HCT116 (cell line): ENCODE measurements at regions not wholly inside any gene's neighbourhood (a gene's known extent, or its start where the extent isn't known, plus 50 kb on each side); places are given as distances from the start of the nearest gene placed in this dataset.

ENCODE experiments used
- ATAC-seq: fragments of 200-7000 bp; cut with Tn5 transposase; 2 replicates; pipeline ENCODE4 v1.9.1; 2020; ENCODE audit warnings: mild to moderate bottlenecking, moderate library complexity
- BruUV-seq: library from RNA; stranded (reverse); fragments of 400-500 nt; replicated peaks from 2 replicates; lab custom pipeline; 2021; lab: Mats Ljungman, UMichigan
- CTCF ChIA-PET: fragments of 300-600 bp; sonication (Branson Sonifier 250); formaldehyde crosslinking; loops from one replicate; lab custom pipeline; 2021; ENCODE audit warnings: antibody characterized with exemption; lab: Charles Lee
- POLR2A ChIA-PET: fragments of 300-600, 350-600 bp; sonication (Branson Sonifier 250); formaldehyde crosslinking; loops from one replicate; lab custom pipeline; 2021; ENCODE audit warnings: antibody characterized with exemption; lab: Charles Lee
- RAD21 ChIA-PET, 2 experiments: fragments of 300-600 bp; sonication (Branson Sonifier 250); formaldehyde crosslinking; loops; one replicate each; lab custom pipeline; 2023; ENCODE audit warnings: low total read pairs in 2 of 2; ENCODE audit not compliant: uncharacterized antibody in 2 of 2, unreplicated experiment in 2 of 2, low non-redundant PET in 1 of 2; lab: Charles Lee
- DNase-seq: peaks from one replicate; pipeline ENCODE4 v3.0.0-alpha.2; 2010; ENCODE audit warnings: low read depth, low spot score
- H2AFZ ChIP-seq: fragments of 200-600 bp; shearing (Covaris generic), sonication (generic); 2 replicates; pipeline ENCODE4 v1.6.1; 2017; ENCODE audit warnings: low read depth, mixed run types, mixed read lengths, antibody characterized with exemption, low read length; ENCODE audit not compliant: poor library complexity, severe bottlenecking
- H3K27ac ChIP-seq: 2 replicates; pipeline ENCODE4 v1.5.1; 2012; ENCODE audit warnings: low read depth, low read length
- H3K27me3 ChIP-seq: fragments of 200-600 bp; sonication (generic); 2 replicates; pipeline ENCODE4 v1.6.1; 2016; ENCODE audit warnings: mixed run types, low read length, mixed read lengths; ENCODE audit not compliant: insufficient read depth
- H3K36me3 ChIP-seq, 2 experiments: fragments of 200-500 bp in 1 of 2; fragments of 200-600 bp in 1 of 2; sonication (Bioruptor generic) in 1 of 2; sonication (generic) in 1 of 2; 2 replicates each; pipeline versions ENCODE4 v1.5.1 to v1.6.1; 2014 to 2016; ENCODE audit warnings: low read length in 2 of 2, inconsistent platforms in 1 of 2, mixed read lengths in 1 of 2, mixed run types in 1 of 2; ENCODE audit not compliant: insufficient read depth in 2 of 2, control insufficient read depth in 1 of 2
- H3K4me1 ChIP-seq, 2 experiments: fragments of 200-600 bp in 1 of 2; sonication (generic) in 1 of 2; 2 replicates each; pipeline versions ENCODE4 v1.5.1 to v1.6.1; 2012 to 2017; ENCODE audit warnings: low read length in 2 of 2, inconsistent platforms in 1 of 2, mild to moderate bottlenecking in 1 of 2, mixed read lengths in 1 of 2, mixed run types in 1 of 2, moderate library complexity in 1 of 2; ENCODE audit not compliant: insufficient read depth in 2 of 2, control insufficient read depth in 1 of 2
- H3K4me2 ChIP-seq: fragments of 200-600 bp; sonication (generic); 2 replicates; pipeline ENCODE4 v1.6.1; 2017; ENCODE audit warnings: mixed run types, low read length, mixed read lengths
- H3K4me3 ChIP-seq, 2 experiments: fragments of 200-600 bp in 1 of 2; sonication (generic) in 1 of 2; replicated peaks in 1 of 2; 2 replicates each; pipeline ENCODE4 v1.5.1; 2011 to 2016; ENCODE audit warnings: low read length in 2 of 2, control low read depth in 1 of 2, low read depth in 1 of 2, mild to moderate bottlenecking in 1 of 2, mixed read lengths in 1 of 2, mixed run types in 1 of 2
- H3K79me2 ChIP-seq: fragments of 200-600 bp; sonication (generic); 2 replicates; pipeline ENCODE4 v1.6.1; 2017; ENCODE audit warnings: mild to moderate bottlenecking, mixed run types, low read length, moderate library complexity, mixed read lengths; ENCODE audit not compliant: insufficient read depth
- H3K9ac ChIP-seq: fragments of 200-600 bp; sonication (generic); 2 replicates; pipeline ENCODE4 v1.6.1; 2016; ENCODE audit warnings: low read length, mixed read lengths
- H3K9me2 ChIP-seq: fragments of 200-600 bp; sonication (generic), shearing (Covaris generic); 2 replicates; pipeline ENCODE4 v1.6.1; 2017; ENCODE audit warnings: mixed run types, mild to moderate bottlenecking, moderate library complexity; ENCODE audit not compliant: insufficient read depth
- H3K9me3 ChIP-seq, 2 experiments: fragments of 200-500 bp in 1 of 2; fragments of 200-600 bp in 1 of 2; sonication (Bioruptor generic) in 1 of 2; sonication (generic) in 1 of 2; 2 replicates each; pipeline ENCODE4 v1.6.1; 2014 to 2017; ENCODE audit warnings: low read length in 2 of 2, mixed read lengths in 2 of 2, inconsistent platforms in 1 of 2, low read depth in 1 of 2, mild to moderate bottlenecking in 1 of 2, mixed run types in 1 of 2, moderate library complexity in 1 of 2; ENCODE audit not compliant: control insufficient read depth in 1 of 2, insufficient read depth in 1 of 2
- H4K20me1 ChIP-seq: fragments of 200-600 bp; sonication (generic), shearing (Covaris generic); 2 replicates; pipeline ENCODE4 v1.6.1; 2017; ENCODE audit warnings: mixed run types, mild to moderate bottlenecking, moderate library complexity; ENCODE audit not compliant: insufficient read depth
- CBX3 ChIP-seq: IDR thresholded peaks from 2 replicates; pipeline ENCODE4 v1.6.1; 2012; ENCODE audit warnings: low read depth
- CTCF ChIP-seq, 3 experiments: fragments of 200-600 bp in 1 of 3; sonication (generic) in 1 of 3; IDR thresholded peaks in 2 of 3; conservative IDR thresholded peaks in 1 of 3; 2 replicates each; pipeline ENCODE4 v1.5.1; 2012 to 2017; ENCODE audit warnings: low read depth in 2 of 3, low read length in 2 of 3, antibody characterized with exemption in 1 of 3, borderline replicate concordance in 1 of 3, control low read depth in 1 of 3, mild to moderate bottlenecking in 1 of 3, mixed read lengths in 1 of 3, mixed run types in 1 of 3, moderate library complexity in 1 of 3; ENCODE audit not compliant: insufficient read depth in 1 of 3
- EGR1 ChIP-seq: IDR thresholded peaks from 2 replicates; pipeline ENCODE4 v1.6.1; 2012; ENCODE audit warnings: low read depth
- EZH2 ChIP-seq: fragments of 200-600 bp; sonication (generic); IDR thresholded peaks from 2 replicates; pipeline ENCODE4 v1.6.1; 2017; ENCODE audit warnings: antibody characterized with exemption, mixed run types
- EZH2phosphoT487 ChIP-seq: fragments of 200-600 bp; IDR thresholded peaks from 2 replicates; pipeline ENCODE4 v1.6.1; 2018; ENCODE audit warnings: antibody characterized with exemption, borderline replicate concordance
- FOSL1 ChIP-seq: IDR thresholded peaks from 2 replicates; pipeline ENCODE4 v1.6.1; 2012; ENCODE audit warnings: low read depth
- JUND ChIP-seq: IDR thresholded peaks from 2 replicates; pipeline ENCODE4 v1.6.1; 2012
- POLR2AphosphoS5 ChIP-seq: IDR thresholded peaks from 2 replicates; pipeline ENCODE4 v1.6.1; 2011; ENCODE audit warnings: mild to moderate bottlenecking, low read depth, low read length, moderate library complexity
- SIN3A ChIP-seq: IDR thresholded peaks from 2 replicates; pipeline ENCODE4 v1.6.1; 2012; ENCODE audit warnings: low read depth
- SRF ChIP-seq: IDR thresholded peaks from 2 replicates; pipeline ENCODE4 v1.6.1; 2012; ENCODE audit warnings: low read depth
- TCF7L2 ChIP-seq: IDR thresholded peaks from 2 replicates; pipeline ENCODE4 v1.7.0; 2011; ENCODE audit warnings: borderline replicate concordance, inconsistent platforms; ENCODE audit not compliant: insufficient read depth, insufficient read length; ENCODE audit errors: extremely low read depth
- YY1 ChIP-seq: IDR thresholded peaks from 2 replicates; pipeline ENCODE4 v1.6.1; 2011; ENCODE audit warnings: low read length, low read depth, moderate library complexity, mild to moderate bottlenecking; ENCODE audit not compliant: insufficient replicate concordance; ENCODE audit errors: extremely low read depth
- ZBTB33 ChIP-seq: IDR thresholded peaks from 2 replicates; pipeline ENCODE4 v1.6.1; 2011; ENCODE audit warnings: mild to moderate bottlenecking, low read length, moderate library complexity; ENCODE audit not compliant: insufficient replicate concordance; ENCODE audit errors: extremely low read depth
- ZFX ChIP-seq: fragments of 450-650 bp; IDR thresholded peaks from 2 replicates; pipeline ENCODE4 v1.6.1; 2017
- ZNF274 ChIP-seq: fragments of 200-500 bp; sonication (Bioruptor generic); IDR thresholded peaks from 2 replicates; pipeline ENCODE4 v1.6.1; 2014; ENCODE audit warnings: mild to moderate bottlenecking, low read depth, low read length, inconsistent platforms
- intact Hi-C: fragments of 100-400 bp; cut with micrococcal nuclease; formaldehyde crosslinking; loops from 2 replicates; pipeline ENCODE4 v1.10.0; 2022
- TF ChIP-seq, protein P1 (sequence below): IDR thresholded peaks from 2 replicates; pipeline ENCODE4 v1.6.1; 2012; ENCODE audit warnings: low read depth
- TF ChIP-seq, protein P2 (sequence below): IDR thresholded peaks from 2 replicates; pipeline ENCODE4 v1.6.1; 2012

GRCh38 chr6:122187186-122187585, 212.3 kb upstream of the HSF2 start:
- intact Hi-C loops, result loop anchor here (10.0 kb wide), 1 partner anchor 1132 kb away; no protein-coding TSS in a partner anchor

More at GRCh38 chr6:122187186-122187585, 212.3 kb upstream of the HSF2 start:
- no peaks in the 10 kb centered on the region for H3K4me1 ChIP-seq
- no peak for ATAC-seq
- ChIA-PET CTCF (no interaction called here), RAD21 (no interaction called here), POLR2A (no interaction called here)
- no peaks in the 10 kb centered on the region for H3K79me2 ChIP-seq
- H2AFZ ChIP-seq, result peak overlapping the region; percentile 58
- no peaks in the 10 kb centered on the region for H3K9me3 ChIP-seq
- H3K9ac ChIP-seq, result no peak overlapping the region
- no peak overlapping the region for H3K4me3 ChIP-seq
- no peak overlapping the region for H3K4me2 ChIP-seq
- H3K36me3 ChIP-seq, result no peaks in the 10 kb centered on the region
- no peak for TF ChIP-seq SIN3A
- TF ChIP-seq, protein P1, sequence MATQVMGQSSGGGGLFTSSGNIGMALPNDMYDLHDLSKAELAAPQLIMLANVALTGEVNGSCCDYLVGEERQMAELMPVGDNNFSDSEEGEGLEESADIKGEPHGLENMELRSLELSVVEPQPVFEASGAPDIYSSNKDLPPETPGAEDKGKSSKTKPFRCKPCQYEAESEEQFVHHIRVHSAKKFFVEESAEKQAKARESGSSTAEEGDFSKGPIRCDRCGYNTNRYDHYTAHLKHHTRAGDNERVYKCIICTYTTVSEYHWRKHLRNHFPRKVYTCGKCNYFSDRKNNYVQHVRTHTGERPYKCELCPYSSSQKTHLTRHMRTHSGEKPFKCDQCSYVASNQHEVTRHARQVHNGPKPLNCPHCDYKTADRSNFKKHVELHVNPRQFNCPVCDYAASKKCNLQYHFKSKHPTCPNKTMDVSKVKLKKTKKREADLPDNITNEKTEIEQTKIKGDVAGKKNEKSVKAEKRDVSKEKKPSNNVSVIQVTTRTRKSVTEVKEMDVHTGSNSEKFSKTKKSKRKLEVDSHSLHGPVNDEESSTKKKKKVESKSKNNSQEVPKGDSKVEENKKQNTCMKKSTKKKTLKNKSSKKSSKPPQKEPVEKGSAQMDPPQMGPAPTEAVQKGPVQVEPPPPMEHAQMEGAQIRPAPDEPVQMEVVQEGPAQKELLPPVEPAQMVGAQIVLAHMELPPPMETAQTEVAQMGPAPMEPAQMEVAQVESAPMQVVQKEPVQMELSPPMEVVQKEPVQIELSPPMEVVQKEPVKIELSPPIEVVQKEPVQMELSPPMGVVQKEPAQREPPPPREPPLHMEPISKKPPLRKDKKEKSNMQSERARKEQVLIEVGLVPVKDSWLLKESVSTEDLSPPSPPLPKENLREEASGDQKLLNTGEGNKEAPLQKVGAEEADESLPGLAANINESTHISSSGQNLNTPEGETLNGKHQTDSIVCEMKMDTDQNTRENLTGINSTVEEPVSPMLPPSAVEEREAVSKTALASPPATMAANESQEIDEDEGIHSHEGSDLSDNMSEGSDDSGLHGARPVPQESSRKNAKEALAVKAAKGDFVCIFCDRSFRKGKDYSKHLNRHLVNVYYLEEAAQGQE, result no peak
- TF ChIP-seq EGR1, result no peak
- no peak for TF ChIP-seq FOSL1
- TF ChIP-seq POLR2AphosphoS5, result no peak
- TF ChIP-seq CTCF (IDR thresholded peaks at IDR 0.05 in 2 of 3, conservative IDR thresholded peaks at IDR 0.05 in 1 of 3; ENCODE audit: borderline replicate concordance in 1 of 3, insufficient read depth in 1 of 3, low read depth in 2 of 3, low read length in 2 of 3), result no peak
- no peak for TF ChIP-seq JUND
- no peak for TF ChIP-seq EZH2phosphoT487
- no peak for TF ChIP-seq ZBTB33
- TF ChIP-seq ZFX, result no peak
- TF ChIP-seq TCF7L2, result no peak
- no peak for TF ChIP-seq CBX3
- no peak for TF ChIP-seq YY1
- TF ChIP-seq EZH2, result no peak
- TF ChIP-seq SRF, result no peak
- TF ChIP-seq, protein P2, sequence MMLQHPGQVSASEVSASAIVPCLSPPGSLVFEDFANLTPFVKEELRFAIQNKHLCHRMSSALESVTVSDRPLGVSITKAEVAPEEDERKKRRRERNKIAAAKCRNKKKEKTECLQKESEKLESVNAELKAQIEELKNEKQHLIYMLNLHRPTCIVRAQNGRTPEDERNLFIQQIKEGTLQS, result no peak
- TF ChIP-seq ZNF274, result no peak
- BruUV-seq, result no TSS peak
- no peaks in the 10 kb centered on the region for H3K9me2 ChIP-seq
- H4K20me1 ChIP-seq, result no peaks in the 10 kb centered on the region
- H3K27ac ChIP-seq, result no peak overlapping the region
- DNase-seq, result no peak
- no peaks in the 10 kb centered on the region for H3K27me3 ChIP-seq
